Nephron progenitor cell (in vitro differentiated cells): ENCODE measurements at regions not wholly inside any gene's neighbourhood (a gene's known extent, or its start where the extent isn't known, plus 50 kb on each side); places are given as distances from the start of the nearest gene placed in this dataset.

Experiments used
- DNase-seq: peaks from one replicate; pipeline ENCODE4 v3.0.0; 2021
- H3K27ac Mint-ChIP-seq: 2 replicates; pipeline ENCODE4 v1.8.0; 2021; ENCODE audit warnings: mild to moderate bottlenecking, moderate library complexity, mixed read lengths
- H3K27me3 Mint-ChIP-seq: 2 replicates; pipeline ENCODE4 v1.8.0; 2021; ENCODE audit warnings: mild to moderate bottlenecking, low read depth, mixed read lengths; ENCODE audit not compliant: poor library complexity
- H3K36me3 Mint-ChIP-seq: 2 replicates; pipeline ENCODE4 v1.8.0; 2021; ENCODE audit warnings: low read depth, mixed read lengths
- H3K4me1 Mint-ChIP-seq: 2 replicates; pipeline ENCODE4 v1.8.0; 2021; ENCODE audit warnings: mixed read lengths
- H3K4me3 Mint-ChIP-seq: 2 replicates; pipeline ENCODE4 v1.8.0; 2021; ENCODE audit warnings: mild to moderate bottlenecking, moderate library complexity, mixed read lengths
- H3K9me3 Mint-ChIP-seq: 2 replicates; pipeline ENCODE4 v1.8.0; 2021; ENCODE audit warnings: mild to moderate bottlenecking, moderate library complexity, mixed read lengths
- TF ChIP-seq, protein P1 (sequence below): fragments of 200-600 bp; sonication (generic); IDR thresholded peaks from 2 replicates; pipeline ENCODE4 v1.5.0; 2021; ENCODE audit warnings: antibody characterized with exemption

DNA sequence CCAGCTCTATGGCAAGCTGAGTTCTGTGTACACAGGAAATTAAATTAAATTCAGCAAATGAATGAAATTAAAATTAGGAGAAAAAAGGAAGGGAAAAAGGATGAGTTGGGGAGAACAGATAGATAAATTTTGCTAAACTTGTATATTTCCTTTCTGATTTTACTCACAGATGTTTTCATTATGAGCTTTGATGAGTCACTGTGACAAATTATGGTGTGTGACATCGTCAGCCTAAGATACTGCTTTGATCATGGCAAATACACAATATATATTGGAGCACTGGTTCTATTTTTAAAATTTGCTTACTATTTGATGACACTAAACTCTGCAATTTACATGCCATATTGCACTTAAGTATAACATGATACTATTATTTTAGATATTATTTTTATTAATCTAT, 464.6 kb upstream of the SPHKAP start:
- Mint-ChIP-seq H3K4me1 (peaks cover 5% of the 10 kb centered on the region), H3K27me3 (no peaks in the 10 kb centered on the region), H3K36me3 (no peaks in the 10 kb centered on the region), H3K9me3 (peaks cover 4% of the 10 kb centered on the region), H3K27ac (no peak overlapping the region), H3K4me3 (no peak overlapping the region)
- TF ChIP-seq, protein P1, sequence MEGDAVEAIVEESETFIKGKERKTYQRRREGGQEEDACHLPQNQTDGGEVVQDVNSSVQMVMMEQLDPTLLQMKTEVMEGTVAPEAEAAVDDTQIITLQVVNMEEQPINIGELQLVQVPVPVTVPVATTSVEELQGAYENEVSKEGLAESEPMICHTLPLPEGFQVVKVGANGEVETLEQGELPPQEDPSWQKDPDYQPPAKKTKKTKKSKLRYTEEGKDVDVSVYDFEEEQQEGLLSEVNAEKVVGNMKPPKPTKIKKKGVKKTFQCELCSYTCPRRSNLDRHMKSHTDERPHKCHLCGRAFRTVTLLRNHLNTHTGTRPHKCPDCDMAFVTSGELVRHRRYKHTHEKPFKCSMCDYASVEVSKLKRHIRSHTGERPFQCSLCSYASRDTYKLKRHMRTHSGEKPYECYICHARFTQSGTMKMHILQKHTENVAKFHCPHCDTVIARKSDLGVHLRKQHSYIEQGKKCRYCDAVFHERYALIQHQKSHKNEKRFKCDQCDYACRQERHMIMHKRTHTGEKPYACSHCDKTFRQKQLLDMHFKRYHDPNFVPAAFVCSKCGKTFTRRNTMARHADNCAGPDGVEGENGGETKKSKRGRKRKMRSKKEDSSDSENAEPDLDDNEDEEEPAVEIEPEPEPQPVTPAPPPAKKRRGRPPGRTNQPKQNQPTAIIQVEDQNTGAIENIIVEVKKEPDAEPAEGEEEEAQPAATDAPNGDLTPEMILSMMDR: no peak
- DNase-seq: no peak

GRCh38 chr2:228644199-228644598, 462.7 kb upstream of the SPHKAP start:
- Mint-ChIP-seq H3K36me3 (no peaks in the 10 kb centered on the region), H3K27me3 (no peaks in the 10 kb centered on the region), H3K27ac (no peak overlapping the region), H3K4me3 (no peak overlapping the region), H3K9me3 (no peaks in the 10 kb centered on the region), H3K4me1 (peaks cover 5% of the 10 kb centered on the region)
- no peak for DNase-seq
- TF ChIP-seq, protein P1: no peak

- H3K36me3 Mint-ChIP-seq: no peaks in the 10 kb centered on the region
- H3K4me3 Mint-ChIP-seq: no peak overlapping the region
- TF ChIP-seq, protein P1: no peak
- no peak for DNase-seq
- H3K4me1 Mint-ChIP-seq: peaks cover 5% of the 10 kb centered on the region
- H3K27ac Mint-ChIP-seq: no peak overlapping the region
- no peaks in the 10 kb centered on the region for H3K27me3 Mint-ChIP-seq
- no peaks in the 10 kb centered on the region for H3K9me3 Mint-ChIP-seq
Observed at GRCh38 chr2:228642861-228643260, 461.4 kb upstream of the SPHKAP start.

DNA sequence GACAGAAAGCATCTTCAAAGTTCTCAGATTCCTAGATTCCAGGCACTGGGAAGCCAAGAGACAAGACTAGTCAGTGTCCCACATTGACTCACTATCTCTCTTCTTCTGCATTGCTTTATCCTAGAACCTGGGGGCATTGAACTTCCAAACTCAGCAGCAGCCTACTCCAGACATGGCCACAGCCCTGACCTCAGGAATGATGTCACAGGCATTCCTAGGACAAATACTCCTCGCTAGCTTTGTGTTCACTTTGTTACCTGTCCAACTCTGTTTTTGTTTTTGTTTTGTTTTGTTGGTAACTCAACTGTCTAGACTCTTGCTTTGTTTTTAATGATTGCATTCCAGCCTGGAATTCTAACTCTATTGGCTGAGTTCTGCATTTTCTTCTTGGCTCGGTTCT, 449.3 kb upstream of the SPHKAP start:
- Mint-ChIP-seq H3K4me1 (no peaks in the 10 kb centered on the region), H3K27ac (no peak overlapping the region), H3K27me3 (peaks cover 3% of the 10 kb centered on the region), H3K36me3 (no peaks in the 10 kb centered on the region), H3K4me3 (no peak overlapping the region), H3K9me3 (no peaks in the 10 kb centered on the region)
- TF ChIP-seq, protein P1: no peak
- DNase-seq: no peak

DNA sequence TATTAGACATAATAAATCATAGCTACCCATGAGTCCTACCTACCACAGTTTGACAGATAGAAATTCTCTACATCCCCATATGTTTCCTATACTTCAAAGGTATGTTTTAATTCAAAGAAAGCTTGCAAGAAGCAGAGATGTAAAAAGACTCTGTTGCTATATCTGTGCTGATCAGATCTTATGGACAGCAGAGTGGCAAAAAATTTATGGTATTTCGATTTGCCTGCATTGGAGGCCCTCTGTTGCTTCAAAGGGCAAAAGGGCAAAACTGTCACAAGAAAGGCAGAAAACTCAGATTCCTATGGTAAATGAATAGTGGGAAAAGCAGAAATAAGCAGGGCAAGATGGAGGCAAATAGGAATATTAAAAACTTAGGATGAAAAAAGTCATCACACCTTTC, 447.8 kb upstream of the SPHKAP start:
- Mint-ChIP-seq H3K4me3 (no peak overlapping the region), H3K36me3 (no peaks in the 10 kb centered on the region), H3K4me1 (no peaks in the 10 kb centered on the region), H3K27ac (no peak overlapping the region), H3K27me3 (peaks cover 3% of the 10 kb centered on the region), H3K9me3 (no peaks in the 10 kb centered on the region)
- no peak for DNase-seq
- TF ChIP-seq, protein P1: no peak

DNA sequence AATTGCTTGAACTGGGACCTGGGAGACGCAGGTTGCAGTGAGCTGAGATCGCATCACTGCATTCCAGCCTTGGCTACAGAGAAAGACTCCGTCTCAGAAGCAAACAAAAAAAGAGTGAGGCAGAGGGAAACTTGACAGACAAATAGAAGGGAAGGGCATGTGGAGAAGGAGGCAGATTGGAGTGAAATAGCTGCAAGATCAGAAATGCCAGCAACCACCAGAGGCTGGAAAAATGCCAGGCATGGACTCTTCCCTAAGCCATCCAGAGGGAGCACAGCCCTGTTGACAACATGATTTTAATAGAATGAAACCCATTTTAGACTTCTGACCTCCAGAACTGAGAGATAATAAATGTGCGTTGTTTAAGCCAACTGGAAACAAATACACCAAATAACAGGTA, 447.2 kb upstream of the SPHKAP start:
- TF ChIP-seq, protein P1: no peak
- peaks cover 7% of the 10 kb centered on the region for H3K27me3 Mint-ChIP-seq
- H3K4me1 Mint-ChIP-seq: no peaks in the 10 kb centered on the region
- H3K9me3 Mint-ChIP-seq: no peaks in the 10 kb centered on the region
- H3K36me3 Mint-ChIP-seq: no peaks in the 10 kb centered on the region
- DNase-seq: no peak
- no peak overlapping the region for H3K27ac Mint-ChIP-seq
- no peak overlapping the region for H3K4me3 Mint-ChIP-seq
